ENCODE measurements at regions not wholly inside any gene's neighbourhood (a gene's known extent, or its start where the extent isn't known, plus 50 kb on each side); places are given as distances from the start of the nearest gene placed in this dataset.
A peak's percentile ranks its signal among the peaks of the same experiment; 100 is the strongest.

DNA sequence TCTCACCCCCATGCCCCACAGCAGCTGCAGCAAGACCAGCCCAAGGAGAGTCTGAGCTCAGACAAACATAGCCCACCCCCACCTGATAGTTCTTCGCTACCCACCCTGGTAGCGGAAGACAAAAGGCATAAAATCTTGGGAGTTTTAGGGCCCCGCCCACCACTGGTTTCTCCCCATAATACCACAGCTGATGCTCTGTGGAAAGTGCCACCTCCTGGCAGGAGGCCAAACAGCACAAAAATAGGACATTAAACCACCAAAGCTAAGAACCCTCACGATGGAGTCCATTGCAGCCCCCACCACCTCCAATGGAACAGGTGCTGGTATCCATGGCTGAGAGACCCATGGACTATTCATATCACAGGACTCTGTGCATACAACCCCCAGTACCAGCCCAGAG is 226.7 kb downstream of the SNCA start:
- Histone ChIP-seq H3K9me3 (ENCODE audit: control insufficient read depth, insufficient read depth, low read length) (no peaks in the 10 kb centered on the region), H3K4me3 (ENCODE audit: low read depth, low read length) (no peak overlapping the region), H3K4me1 (ENCODE audit: control insufficient read depth, insufficient read depth, low read length) (no peaks in the 10 kb centered on the region), H3K36me3 (ENCODE audit: control insufficient read depth, insufficient read depth, low read length) (no peaks in the 10 kb centered on the region), H3K27ac (ENCODE audit: low read depth, low read length) (no peak overlapping the region), H3K27me3 (ENCODE audit: control insufficient read depth, insufficient read depth, low read length) (no peaks in the 10 kb centered on the region)
- 100% methylated on average over 2 of the region's 4 CpGs for WGBS (ENCODE audit: insufficient coverage)
- DNase-seq (ENCODE audit: low read depth in 4 of 6, low spot score in 6 of 6) = no peak

DNA sequence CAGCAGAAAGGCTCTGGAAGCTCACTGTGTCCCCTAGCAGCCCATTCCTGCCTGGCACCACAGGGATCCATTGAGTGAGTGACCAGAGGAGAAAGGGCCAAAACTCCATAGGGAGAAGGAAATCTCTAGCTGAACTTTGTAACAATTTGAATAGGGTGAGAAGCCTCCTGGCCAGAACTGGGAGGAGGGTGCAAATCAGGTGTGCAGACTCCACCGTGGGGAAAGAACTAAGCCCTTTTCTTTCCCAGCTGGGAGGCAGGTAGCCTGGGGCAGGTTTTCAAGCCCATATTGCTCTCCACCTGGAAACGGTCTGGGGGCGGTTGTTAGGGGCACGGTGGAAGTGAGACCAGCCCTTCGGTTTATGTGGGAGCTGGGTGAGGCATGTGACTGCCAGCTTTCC is 227.2 kb downstream of the SNCA start:
- WGBS (ENCODE audit: insufficient coverage) = 50% methylated on average over 1 of the region's 5 CpGs
- H3K4me3 ChIP-seq (ENCODE audit: low read depth, low read length) = no peak overlapping the region
- DNase-seq (ENCODE audit: low read depth in 4 of 6, low spot score in 6 of 6) = no peak
- H3K27ac ChIP-seq (ENCODE audit: low read depth, low read length) = no peak overlapping the region
- no peaks in the 10 kb centered on the region for H3K36me3 ChIP-seq (ENCODE audit: control insufficient read depth, insufficient read depth, low read length)
- no peaks in the 10 kb centered on the region for H3K27me3 ChIP-seq (ENCODE audit: control insufficient read depth, insufficient read depth, low read length)
- no peaks in the 10 kb centered on the region for H3K4me1 ChIP-seq (ENCODE audit: control insufficient read depth, insufficient read depth, low read length)
- no peaks in the 10 kb centered on the region for H3K9me3 ChIP-seq (ENCODE audit: control insufficient read depth, insufficient read depth, low read length)

DNA sequence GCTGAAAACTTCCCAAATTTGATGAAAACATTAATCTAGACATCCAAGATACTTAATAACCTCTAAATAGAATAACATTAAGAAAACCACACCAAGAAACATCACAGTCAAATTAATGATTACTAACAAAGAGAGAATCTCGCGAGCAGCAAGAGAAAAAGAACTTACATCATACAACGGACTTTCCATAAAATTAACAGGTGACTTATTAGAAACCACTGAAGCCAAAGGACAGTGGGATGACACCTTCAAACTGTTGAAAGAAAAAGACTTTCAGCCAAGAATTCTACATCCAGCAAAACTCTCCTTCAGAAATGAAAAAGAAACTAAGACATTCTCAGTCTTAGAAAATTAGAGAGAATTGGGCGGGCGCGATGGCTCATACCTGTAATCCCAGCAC is 232.0 kb downstream of the SNCA start:
- Histone ChIP-seq H3K36me3 (ENCODE audit: control insufficient read depth, insufficient read depth, low read length) (no peaks in the 10 kb centered on the region), H3K9me3 (ENCODE audit: control insufficient read depth, insufficient read depth, low read length) (no peaks in the 10 kb centered on the region), H3K27me3 (ENCODE audit: control insufficient read depth, insufficient read depth, low read length) (no peaks in the 10 kb centered on the region), H3K4me1 (ENCODE audit: control insufficient read depth, insufficient read depth, low read length) (no peaks in the 10 kb centered on the region), H3K27ac (ENCODE audit: low read depth, low read length) (no peak overlapping the region), H3K4me3 (ENCODE audit: low read depth, low read length) (no peak overlapping the region)
- no peak for DNase-seq (ENCODE audit: low read depth in 4 of 6, low spot score in 6 of 6)
- WGBS (ENCODE audit: insufficient coverage) = 100% methylated on average over 6 of the region's 6 CpGs

DNA sequence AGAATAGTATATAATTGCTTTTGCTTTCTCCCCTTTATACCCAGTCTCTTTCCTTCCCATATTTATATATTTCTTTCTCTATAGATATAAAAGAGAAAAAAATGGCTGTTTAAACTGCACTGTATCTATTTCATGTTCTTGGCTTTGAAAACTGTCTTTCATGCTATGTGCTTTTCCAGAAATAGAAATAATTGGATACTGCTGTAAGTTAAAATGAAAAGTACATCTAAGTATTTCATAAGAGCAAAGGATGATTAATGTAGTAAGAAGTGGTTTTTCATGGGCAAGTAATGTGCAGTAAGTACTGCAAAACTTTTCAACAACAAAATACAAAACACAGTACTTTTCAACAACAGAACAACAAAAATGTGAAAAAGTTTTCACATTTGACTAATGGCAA is 237.9 kb downstream of the SNCA start:
- Histone ChIP-seq H3K9me3 (ENCODE audit: control insufficient read depth, insufficient read depth, low read length) (no peaks in the 10 kb centered on the region), H3K36me3 (ENCODE audit: control insufficient read depth, insufficient read depth, low read length) (no peaks in the 10 kb centered on the region), H3K27me3 (ENCODE audit: control insufficient read depth, insufficient read depth, low read length) (no peaks in the 10 kb centered on the region), H3K4me3 (ENCODE audit: low read depth, low read length) (no peak overlapping the region), H3K4me1 (ENCODE audit: control insufficient read depth, insufficient read depth, low read length) (no peaks in the 10 kb centered on the region), H3K27ac (ENCODE audit: low read depth, low read length) (no peak overlapping the region)
- no peak for DNase-seq (ENCODE audit: low read depth in 4 of 6, low spot score in 6 of 6)

DNA sequence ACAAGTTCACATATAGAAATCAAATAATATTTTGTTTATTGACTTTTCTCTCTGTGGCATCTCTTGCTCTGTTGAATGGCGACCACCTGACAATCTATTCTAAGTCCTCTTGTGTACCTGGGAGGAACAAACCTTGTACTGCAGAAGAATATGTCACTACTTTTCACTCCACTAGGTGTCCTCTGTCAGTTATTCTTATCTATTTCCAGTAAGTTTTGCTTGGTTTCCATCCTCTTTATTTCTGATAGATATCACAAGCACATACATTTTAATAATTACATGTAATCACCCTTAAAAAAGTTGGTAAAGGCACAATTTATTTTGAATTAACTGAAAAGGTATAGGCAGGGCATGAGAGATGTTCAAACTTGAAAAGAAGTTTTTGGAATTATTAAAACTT is 238.4 kb downstream of the SNCA start:
- H3K27ac ChIP-seq (ENCODE audit: low read depth, low read length) = no peak overlapping the region
- H3K4me3 ChIP-seq (ENCODE audit: low read depth, low read length) = no peak overlapping the region
- no peaks in the 10 kb centered on the region for H3K36me3 ChIP-seq (ENCODE audit: control insufficient read depth, insufficient read depth, low read length)
- no peaks in the 10 kb centered on the region for H3K9me3 ChIP-seq (ENCODE audit: control insufficient read depth, insufficient read depth, low read length)
- peak in 2 of 6 donors; percentile 13 to 67 for DNase-seq (ENCODE audit: low read depth in 4 of 6, low spot score in 6 of 6)
- no peaks in the 10 kb centered on the region for H3K4me1 ChIP-seq (ENCODE audit: control insufficient read depth, insufficient read depth, low read length)
- no peaks in the 10 kb centered on the region for H3K27me3 ChIP-seq (ENCODE audit: control insufficient read depth, insufficient read depth, low read length)
- WGBS (ENCODE audit: insufficient coverage) = no CpG with 5 or more reads among the region's 1 CpG

DNA sequence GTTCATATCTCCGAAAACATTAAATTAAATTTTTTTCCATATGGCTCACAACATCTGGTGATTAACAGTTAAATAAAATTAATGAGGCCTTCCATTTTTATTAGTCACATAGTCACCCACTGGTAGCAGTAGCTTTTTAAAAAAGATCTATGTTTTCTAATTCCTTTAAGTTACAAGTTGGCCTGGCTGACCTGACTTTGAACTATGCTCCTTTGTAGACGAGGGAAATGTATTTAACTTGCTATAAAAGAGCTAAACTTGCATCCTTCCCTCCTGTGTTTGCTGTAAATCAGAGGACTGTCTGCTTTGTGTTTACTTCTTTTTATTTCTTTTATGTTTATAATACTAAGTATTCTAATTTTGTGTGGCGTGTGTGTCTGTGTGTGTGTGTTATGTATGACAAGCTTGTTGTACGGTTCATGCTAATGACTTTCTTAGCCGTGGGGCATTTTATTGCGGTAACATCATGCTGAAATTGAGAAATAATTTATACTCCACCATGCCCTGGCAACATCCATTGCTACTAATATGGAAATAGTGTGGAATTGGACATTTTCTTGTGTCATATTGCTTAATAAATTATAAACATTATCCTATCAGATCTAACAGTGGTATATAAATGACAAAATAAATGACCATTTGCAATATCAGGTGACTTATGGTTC is 241.7 kb downstream of the SNCA start:
- no peaks in the 10 kb centered on the region for H3K27me3 ChIP-seq (ENCODE audit: control insufficient read depth, insufficient read depth, low read length)
- no peaks in the 10 kb centered on the region for H3K4me1 ChIP-seq (ENCODE audit: control insufficient read depth, insufficient read depth, low read length)
- no peak overlapping the region for H3K27ac ChIP-seq (ENCODE audit: low read depth, low read length)
- no peaks in the 10 kb centered on the region for H3K9me3 ChIP-seq (ENCODE audit: control insufficient read depth, insufficient read depth, low read length)
- WGBS (ENCODE audit: insufficient coverage) = no CpG with 5 or more reads among the region's 6 CpGs
- DNase-seq (ENCODE audit: low read depth in 4 of 6, low spot score in 6 of 6) = peak in 1 of 6 donors; percentile 43
- no peaks in the 10 kb centered on the region for H3K36me3 ChIP-seq (ENCODE audit: control insufficient read depth, insufficient read depth, low read length)
- no peak overlapping the region for H3K4me3 ChIP-seq (ENCODE audit: low read depth, low read length)

DNA sequence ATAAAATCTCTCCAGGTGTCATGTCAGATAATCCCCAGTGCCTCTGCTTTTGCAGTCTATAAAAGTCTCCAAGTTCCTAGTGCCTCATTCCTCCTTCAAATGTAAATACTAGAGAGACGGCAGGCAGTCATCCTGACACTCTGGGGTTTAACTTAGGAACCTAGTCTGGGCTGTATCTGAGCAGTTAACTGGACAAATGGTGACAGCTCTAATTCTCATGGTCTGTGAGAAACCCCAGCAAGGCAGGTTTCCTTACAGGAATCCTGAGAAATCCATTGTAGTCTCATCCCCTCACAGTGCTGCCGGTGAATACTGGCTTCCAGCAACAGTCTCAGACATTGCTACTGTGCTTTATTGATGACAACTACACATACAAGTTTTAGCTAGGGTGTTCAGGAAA is 246.8 kb downstream of the SNCA start:
- Histone ChIP-seq H3K4me1 (ENCODE audit: control insufficient read depth, insufficient read depth, low read length) (no peaks in the 10 kb centered on the region), H3K4me3 (ENCODE audit: low read depth, low read length) (no peak overlapping the region), H3K27me3 (ENCODE audit: control insufficient read depth, insufficient read depth, low read length) (no peaks in the 10 kb centered on the region), H3K9me3 (ENCODE audit: control insufficient read depth, insufficient read depth, low read length) (no peaks in the 10 kb centered on the region), H3K27ac (ENCODE audit: low read depth, low read length) (no peak overlapping the region), H3K36me3 (ENCODE audit: control insufficient read depth, insufficient read depth, low read length) (no peaks in the 10 kb centered on the region)
- 25% methylated on average over 1 of the region's 2 CpGs for WGBS (ENCODE audit: insufficient coverage)
- peak in 1 of 6 donors; percentile 14 for DNase-seq (ENCODE audit: low read depth in 4 of 6, low spot score in 6 of 6)

DNA sequence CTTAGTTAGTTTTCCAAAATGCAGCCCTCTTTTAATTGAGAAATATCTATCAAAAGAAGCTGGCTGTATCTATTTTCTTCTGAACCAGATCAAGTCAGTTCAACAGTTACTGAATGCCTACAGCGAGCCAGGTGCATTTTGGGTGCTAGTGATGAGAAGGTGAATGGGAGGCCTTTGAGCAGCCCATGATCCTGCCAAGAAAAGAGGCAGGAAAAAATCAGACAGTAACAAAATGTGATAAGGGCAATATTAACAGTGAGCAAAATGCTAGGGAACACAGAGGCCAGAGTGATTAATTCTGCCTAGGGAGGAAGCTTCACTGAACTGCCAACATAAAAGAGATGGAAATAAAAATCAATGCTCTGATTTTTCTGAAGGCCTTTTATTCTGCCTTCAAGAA is 248.5 kb downstream of the SNCA start:
- H3K4me1 ChIP-seq (ENCODE audit: control insufficient read depth, insufficient read depth, low read length) = no peaks in the 10 kb centered on the region
- H3K9me3 ChIP-seq (ENCODE audit: control insufficient read depth, insufficient read depth, low read length) = no peaks in the 10 kb centered on the region
- WGBS (ENCODE audit: insufficient coverage) = 100% methylated on average over 1 of the region's 1 CpG
- no peaks in the 10 kb centered on the region for H3K27me3 ChIP-seq (ENCODE audit: control insufficient read depth, insufficient read depth, low read length)
- H3K4me3 ChIP-seq (ENCODE audit: low read depth, low read length) = no peak overlapping the region
- H3K36me3 ChIP-seq (ENCODE audit: control insufficient read depth, insufficient read depth, low read length) = no peaks in the 10 kb centered on the region
- H3K27ac ChIP-seq (ENCODE audit: low read depth, low read length) = no peak overlapping the region
- peak in 1 of 6 donors; percentile 31 for DNase-seq (ENCODE audit: low read depth in 4 of 6, low spot score in 6 of 6)

DNA sequence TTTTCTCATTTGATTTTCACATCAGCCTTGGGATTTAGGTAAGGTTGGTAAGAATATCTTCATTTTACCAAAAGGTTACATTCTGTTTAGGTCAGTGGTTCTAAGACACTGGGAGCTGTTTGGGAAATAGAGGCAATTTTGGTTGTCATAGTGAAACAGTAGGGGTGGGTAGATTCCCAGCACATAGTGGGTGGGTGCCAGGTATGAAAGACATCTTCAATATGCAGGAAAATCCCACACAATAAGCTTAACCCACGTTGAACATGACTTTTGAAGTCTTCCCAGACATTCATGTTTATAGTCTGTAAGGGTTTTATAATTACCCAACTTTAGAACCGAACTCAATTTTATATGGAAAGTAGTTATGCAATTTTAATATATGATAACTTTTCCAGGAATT is 249.6 kb downstream of the SNCA start:
- Histone ChIP-seq H3K4me3 (ENCODE audit: low read depth, low read length) (no peak overlapping the region), H3K4me1 (ENCODE audit: control insufficient read depth, insufficient read depth, low read length) (no peaks in the 10 kb centered on the region), H3K36me3 (ENCODE audit: control insufficient read depth, insufficient read depth, low read length) (no peaks in the 10 kb centered on the region), H3K27ac (ENCODE audit: low read depth, low read length) (no peak overlapping the region), H3K27me3 (ENCODE audit: control insufficient read depth, insufficient read depth, low read length) (peaks cover 3% of the 10 kb centered on the region), H3K9me3 (ENCODE audit: control insufficient read depth, insufficient read depth, low read length) (peaks cover 2% of the 10 kb centered on the region)
- DNase-seq (ENCODE audit: low read depth in 4 of 6, low spot score in 6 of 6) = no peak
- WGBS (ENCODE audit: insufficient coverage) = no CpG with 5 or more reads among the region's 2 CpGs

DNA sequence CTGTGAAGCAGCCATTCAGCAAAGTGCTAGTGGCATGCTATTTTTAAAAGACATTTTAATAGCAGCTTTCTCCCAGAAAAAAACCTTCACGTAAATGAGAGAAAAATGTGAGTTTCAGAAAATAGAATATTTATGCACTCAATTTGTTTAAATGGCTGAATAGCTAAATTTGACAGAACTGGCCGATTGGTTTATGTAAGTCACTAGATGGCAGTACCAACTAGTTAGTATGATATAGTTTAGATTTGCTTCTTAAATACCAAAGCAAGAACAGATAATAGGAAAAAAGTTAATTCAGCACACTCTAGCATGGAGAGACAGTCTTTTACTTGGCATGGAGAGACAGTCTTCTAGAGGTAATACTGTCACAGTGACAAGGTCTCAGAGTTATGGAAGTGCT is 250.1 kb downstream of the SNCA start:
- peak in 2 of 6 donors; percentile 29 to 76 for DNase-seq (ENCODE audit: low read depth in 4 of 6, low spot score in 6 of 6)
- peaks cover 3% of the 10 kb centered on the region for H3K27me3 ChIP-seq (ENCODE audit: control insufficient read depth, insufficient read depth, low read length)
- H3K9me3 ChIP-seq (ENCODE audit: control insufficient read depth, insufficient read depth, low read length) = peaks cover 2% of the 10 kb centered on the region
- no peak overlapping the region for H3K4me3 ChIP-seq (ENCODE audit: low read depth, low read length)
- no peaks in the 10 kb centered on the region for H3K36me3 ChIP-seq (ENCODE audit: control insufficient read depth, insufficient read depth, low read length)
- no peak overlapping the region for H3K27ac ChIP-seq (ENCODE audit: low read depth, low read length)
- no peaks in the 10 kb centered on the region for H3K4me1 ChIP-seq (ENCODE audit: control insufficient read depth, insufficient read depth, low read length)
- WGBS (ENCODE audit: insufficient coverage) = no CpG with 5 or more reads among the region's 2 CpGs

Measured in spinal cord (tissue), 9 donors.